Erythroblast (primary cell): ENCODE measurements at regions not wholly inside any gene's neighbourhood (a gene's known extent, or its start where the extent isn't known, plus 50 kb on each side); places are given as distances from the start of the nearest gene placed in this dataset.

Experiments used
- DNase-seq, 2 experiments: peaks; one replicate each; lab custom pipeline; 2025; lab: John Stamatoyannopoulos, UW
- GATA1 ChIP-seq: IDR thresholded peaks from 2 replicates; pipeline ENCODE4 v1.6.1; 2011; ENCODE audit warnings: low read depth, mild to moderate bottlenecking, control low read depth, low read length, moderate library complexity
- POLR2A ChIP-seq: IDR thresholded peaks from 2 replicates; pipeline ENCODE4 v1.6.1; 2011; ENCODE audit warnings: mild to moderate bottlenecking, low read length

DNA sequence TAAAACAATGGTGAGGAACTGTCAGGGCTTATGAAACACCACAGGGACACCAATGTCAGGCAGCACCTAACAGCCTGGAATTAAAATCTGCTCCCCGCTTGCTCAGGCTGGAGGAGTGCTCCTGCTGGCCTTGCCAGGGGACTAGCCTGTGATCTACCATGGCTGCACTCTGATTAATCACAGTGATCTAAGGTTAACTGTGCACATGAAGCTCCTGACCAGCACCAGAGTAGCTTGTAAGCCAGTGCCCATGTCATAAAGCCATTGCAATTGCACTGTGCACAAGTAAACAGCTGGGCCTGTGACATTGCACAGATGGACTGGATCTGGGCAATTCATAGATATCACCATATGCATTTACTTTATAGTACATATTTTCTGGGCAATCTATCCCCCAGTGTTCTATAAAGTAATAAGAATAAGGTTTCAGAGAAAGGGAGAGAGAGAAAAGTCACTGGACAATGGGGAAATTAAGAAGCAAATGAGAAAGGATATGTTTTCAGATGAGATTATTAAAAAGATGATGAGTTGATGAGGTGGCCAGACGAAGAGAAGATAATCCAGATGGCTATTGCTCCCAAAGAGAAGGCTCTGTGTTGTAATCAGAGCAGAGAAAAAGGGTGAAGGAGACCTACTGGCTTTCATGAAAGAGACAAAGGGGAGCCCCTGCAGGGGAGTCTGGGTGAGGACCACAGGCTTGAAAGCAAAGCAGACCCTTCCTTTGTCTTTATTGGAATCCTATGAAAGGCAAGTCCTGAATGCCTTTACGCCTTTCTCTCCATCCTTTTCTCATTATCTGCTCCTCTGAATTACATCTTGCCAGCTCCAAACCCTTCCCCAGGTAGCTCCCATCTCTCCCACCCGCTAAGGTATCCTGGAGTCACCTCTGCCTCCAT, 145.8 kb downstream of the SLC38A6 start:
- no peak for TF ChIP-seq POLR2A
- DNase-seq = no peak

DNA sequence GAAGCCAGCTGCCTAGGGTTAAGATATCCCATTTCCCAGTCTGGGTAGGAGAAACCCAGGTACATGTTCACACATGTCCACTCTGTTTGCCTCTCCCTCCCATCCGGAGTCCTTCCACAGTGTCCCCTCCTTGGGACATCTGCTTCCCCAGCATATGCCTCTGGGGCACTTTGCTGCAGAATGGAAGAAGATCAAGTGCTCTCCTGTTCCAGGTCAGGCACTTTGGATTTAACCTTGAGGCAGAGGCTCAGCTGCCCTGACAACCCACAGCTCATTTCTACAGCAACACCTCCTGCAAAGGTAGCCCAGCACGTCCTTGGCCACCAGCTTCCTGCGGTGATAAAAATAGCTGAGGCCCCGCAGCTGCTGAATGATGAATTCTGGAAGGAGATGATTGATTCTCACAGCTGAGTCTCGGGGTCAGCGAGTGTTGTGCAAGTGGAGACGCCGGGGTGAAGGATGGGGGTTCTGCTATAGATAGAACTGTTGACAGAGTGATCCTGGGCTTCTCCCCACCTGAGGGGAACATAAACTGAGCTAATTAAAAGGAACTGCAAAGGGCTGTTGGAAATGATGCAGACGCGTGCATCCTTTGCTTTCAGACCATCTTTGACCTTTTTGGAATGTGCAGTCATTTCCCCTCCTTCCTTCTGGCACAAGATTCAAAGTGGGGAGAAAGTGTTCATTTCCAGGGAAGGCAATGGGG, 145.0 kb downstream of the SLC38A6 start:
- DNase-seq = no peak
- TF ChIP-seq POLR2A (no peak), GATA1 (no peak)

GRCh38 chr14:61125041-61125866, 144.2 kb downstream of the SLC38A6 start:
- TF ChIP-seq POLR2A (no peak), GATA1 (no peak)
- no peak for DNase-seq

DNA sequence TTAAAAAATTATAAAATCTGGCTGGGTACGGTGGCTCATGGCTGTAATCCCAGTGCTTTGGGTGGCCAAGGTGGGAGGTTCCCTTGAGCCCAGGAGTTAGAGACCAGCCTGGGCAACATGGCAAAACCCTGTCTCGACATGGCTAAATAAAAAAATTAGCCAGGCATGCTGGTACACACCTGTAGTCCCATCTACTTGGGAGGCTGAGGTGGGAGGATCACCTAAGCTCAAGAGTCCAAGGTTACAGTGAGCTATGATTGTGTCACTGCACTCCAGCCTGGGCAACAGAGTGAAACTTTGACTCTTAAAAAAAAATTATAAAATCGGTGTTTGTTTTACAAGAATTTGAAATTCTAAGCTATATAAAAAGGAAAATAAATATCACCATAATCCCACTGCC, 141.8 kb downstream of the SLC38A6 start:
- no peak for DNase-seq
- TF ChIP-seq POLR2A (no peak), GATA1 (no peak)

DNA sequence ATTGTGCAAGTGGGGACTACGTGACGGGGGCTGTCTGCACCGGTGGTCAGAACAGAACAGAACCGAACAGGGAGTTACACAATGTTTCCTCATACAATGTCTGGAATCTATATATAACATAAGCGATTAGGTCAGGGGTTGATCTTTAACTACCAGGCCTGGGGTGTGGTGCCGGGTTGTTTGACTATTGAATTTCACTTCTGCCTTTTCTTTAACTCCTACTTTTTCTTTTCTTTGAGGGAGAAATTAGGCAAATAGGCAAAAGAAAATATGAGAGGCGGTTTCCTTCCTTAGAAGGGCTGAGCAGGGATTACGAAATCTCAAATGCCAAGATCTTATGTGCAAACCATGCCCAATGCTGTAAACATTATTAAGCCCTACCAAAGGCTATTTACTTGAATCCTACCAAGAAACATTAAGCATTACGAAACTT, 140.3 kb downstream of the SLC38A6 start:
- DNase-seq = no peak
- no peak for TF ChIP-seq GATA1
- no peak for TF ChIP-seq POLR2A

DNA sequence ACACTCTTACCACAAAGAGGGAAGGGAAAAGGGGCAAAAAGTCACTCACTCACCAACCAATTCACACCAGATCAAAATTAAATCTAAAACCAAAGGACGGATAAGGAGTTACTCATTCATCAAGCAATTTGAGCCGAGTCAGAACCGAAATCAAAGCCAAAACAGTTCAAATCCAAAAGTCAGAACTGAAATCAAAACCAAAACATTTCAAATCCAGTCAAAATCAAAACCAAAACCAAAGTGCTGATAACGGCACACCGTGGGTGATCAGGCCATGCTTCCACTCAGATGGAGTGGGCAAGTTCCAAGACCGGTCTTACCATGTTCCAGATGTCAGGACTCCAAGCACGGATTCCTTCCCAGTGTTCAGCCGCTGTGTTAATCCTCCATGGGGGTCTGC, 139.5 kb downstream of the SLC38A6 start:
- no peak for DNase-seq
- TF ChIP-seq GATA1 = no peak
- no peak for TF ChIP-seq POLR2A

GRCh38 chr14:61119006-61119405, 138.0 kb downstream of the SLC38A6 start:
- TF ChIP-seq POLR2A (no peak), GATA1 (no peak)
- DNase-seq = no peak

DNA sequence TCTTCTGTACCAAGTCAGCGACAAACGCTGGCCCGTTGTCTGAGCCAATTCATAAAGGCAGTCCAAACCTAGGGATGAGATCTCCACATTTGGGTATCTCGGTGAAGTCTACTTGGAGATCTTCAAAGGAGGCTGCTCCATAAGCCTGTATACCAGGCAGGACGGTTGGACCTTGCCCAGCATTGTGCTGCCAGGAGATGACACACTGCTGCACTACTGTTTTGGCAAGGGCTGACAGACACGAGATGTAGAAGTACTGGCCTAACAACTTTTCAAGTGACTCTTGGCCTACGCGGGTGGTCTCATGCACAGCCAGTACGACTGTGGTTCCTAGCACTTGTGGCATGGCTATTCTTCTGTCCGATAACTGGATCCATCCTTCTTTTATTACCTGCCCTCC, 135.3 kb downstream of the SLC38A6 start:
- TF ChIP-seq POLR2A (no peak), GATA1 (no peak)
- no peak for DNase-seq

GRCh38 chr14:61113561-61114225, 132.6 kb downstream of the SLC38A6 start:
- DNase-seq = no peak
- TF ChIP-seq GATA1 = no peak
- TF ChIP-seq POLR2A = no peak

- DNase-seq = no peak
- TF ChIP-seq POLR2A = no peak
- no peak for TF ChIP-seq GATA1
Observed at GRCh38 chr14:61112506-61112905, 131.5 kb downstream of the SLC38A6 start.

DNA sequence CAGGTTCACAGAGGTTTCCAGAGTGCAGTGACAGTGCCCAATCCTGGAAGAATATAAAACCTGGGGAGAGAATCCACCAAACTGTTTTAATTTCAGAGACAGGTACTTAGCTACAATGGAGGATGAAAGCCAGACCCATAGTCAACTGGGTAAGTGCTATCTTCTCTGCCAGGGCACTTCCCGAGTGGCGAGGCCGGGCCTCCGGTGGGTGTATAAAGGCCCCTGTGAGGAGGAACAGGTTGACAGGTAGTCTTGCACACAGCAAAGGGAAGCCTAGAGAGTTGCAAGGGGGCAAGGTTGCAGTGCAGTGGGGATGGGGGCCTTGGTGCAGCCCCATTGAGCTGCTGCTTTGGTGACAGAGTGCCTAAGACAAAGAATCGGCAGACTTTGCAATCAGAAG, 130.7 kb downstream of the SLC38A6 start:
- TF ChIP-seq POLR2A = no peak
- no peak for TF ChIP-seq GATA1
- DNase-seq = no peak

- no peak for DNase-seq
- no peak for TF ChIP-seq GATA1
- no peak for TF ChIP-seq POLR2A
Observed at GRCh38 chr14:61111209-61111665, 130.2 kb downstream of the SLC38A6 start.
